VCaP (cell line): ENCODE measurements at regions not wholly inside any gene's neighbourhood (a gene's known extent, or its start where the extent isn't known, plus 50 kb on each side); places are given as distances from the start of the nearest gene placed in this dataset.
"Not testable (repeated sequence)": the region's sequence is repeated elsewhere in the genome, so short reads cannot be mapped to it uniquely, and the experiment has no call there.

Experiments
- H3K27ac ChIP-seq: fragments of 450-650 bp; 2 replicates; pipeline ENCODE4 v1.5.1; 2017
- TF ChIP-seq, protein P1 (sequence below): fragments of 450-650 bp; conservative IDR thresholded peaks from 2 replicates; pipeline ENCODE4 v1.5.1; 2017; ENCODE audit warnings: mild to moderate bottlenecking, moderate library complexity

DNA sequence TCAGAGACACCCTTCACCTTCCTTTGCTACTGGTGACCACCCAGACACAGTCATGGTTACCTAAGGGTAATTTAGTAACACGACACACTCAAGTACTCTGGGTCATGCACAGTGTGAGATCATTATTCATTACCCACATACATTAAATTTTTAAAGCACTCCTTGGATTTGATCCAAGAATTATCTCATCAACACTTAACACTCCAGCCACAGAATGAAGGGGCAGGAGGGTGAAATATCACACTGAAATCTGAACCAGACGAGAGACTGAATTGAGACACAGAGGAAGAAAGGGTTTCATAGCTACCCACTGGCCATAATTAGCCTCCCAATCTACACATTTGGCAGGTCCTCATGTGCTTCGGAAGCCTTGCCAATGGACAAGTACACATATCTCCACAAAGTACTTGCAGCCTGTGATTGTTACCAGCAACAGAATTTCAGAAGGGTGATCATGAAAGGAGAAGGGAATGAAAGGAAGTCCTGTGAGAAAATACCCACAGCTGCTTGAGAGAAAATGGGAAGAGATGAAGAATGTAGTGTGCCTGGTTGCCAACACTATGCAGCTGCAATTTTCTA lies 189.3 kb downstream of the POLR1F start:
- TF ChIP-seq, protein P1, sequence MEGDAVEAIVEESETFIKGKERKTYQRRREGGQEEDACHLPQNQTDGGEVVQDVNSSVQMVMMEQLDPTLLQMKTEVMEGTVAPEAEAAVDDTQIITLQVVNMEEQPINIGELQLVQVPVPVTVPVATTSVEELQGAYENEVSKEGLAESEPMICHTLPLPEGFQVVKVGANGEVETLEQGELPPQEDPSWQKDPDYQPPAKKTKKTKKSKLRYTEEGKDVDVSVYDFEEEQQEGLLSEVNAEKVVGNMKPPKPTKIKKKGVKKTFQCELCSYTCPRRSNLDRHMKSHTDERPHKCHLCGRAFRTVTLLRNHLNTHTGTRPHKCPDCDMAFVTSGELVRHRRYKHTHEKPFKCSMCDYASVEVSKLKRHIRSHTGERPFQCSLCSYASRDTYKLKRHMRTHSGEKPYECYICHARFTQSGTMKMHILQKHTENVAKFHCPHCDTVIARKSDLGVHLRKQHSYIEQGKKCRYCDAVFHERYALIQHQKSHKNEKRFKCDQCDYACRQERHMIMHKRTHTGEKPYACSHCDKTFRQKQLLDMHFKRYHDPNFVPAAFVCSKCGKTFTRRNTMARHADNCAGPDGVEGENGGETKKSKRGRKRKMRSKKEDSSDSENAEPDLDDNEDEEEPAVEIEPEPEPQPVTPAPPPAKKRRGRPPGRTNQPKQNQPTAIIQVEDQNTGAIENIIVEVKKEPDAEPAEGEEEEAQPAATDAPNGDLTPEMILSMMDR = no peak
- no peak overlapping the region for H3K27ac ChIP-seq

DNA sequence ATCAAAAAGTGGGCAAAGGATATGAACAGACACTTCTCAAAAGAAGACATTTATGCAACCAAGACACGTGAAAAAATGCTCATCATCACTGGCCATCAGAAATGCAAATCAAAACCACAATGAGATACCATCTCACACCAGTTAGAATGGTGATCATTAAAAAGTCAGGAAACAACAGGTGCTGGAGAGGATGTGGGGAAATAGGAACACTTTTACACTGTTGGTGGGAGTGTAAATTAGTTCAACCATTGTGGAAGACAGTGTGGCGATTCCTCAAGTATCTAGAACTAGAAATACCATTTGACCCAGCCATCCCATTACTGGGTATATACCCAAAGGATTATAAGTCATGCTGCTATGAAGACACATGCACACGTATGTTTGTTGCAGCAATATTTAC lies 191.3 kb downstream of the POLR1F start:
- H3K27ac ChIP-seq = not testable (repeated sequence)

DNA sequence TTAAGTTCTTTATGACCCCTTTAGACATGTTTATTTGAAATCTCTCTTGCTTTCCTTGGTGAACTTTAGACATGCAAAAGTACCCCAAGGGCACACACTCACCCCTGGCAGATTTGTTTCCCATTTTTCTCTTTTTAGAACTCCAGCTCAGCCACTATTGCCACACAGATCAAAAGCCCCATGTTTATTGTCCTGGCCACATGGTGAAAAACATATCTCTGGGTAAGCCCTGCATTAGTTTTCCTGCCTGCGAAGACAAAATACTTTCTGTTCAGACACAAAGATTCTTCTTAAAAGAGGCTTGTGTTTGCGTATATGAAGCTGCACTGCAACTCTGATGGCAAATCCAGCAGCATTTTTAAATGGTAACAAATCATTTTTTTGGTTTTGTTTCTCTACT lies 200.0 kb downstream of the POLR1F start:
- TF ChIP-seq, protein P1 = no peak
- H3K27ac ChIP-seq = no peak overlapping the region

DNA sequence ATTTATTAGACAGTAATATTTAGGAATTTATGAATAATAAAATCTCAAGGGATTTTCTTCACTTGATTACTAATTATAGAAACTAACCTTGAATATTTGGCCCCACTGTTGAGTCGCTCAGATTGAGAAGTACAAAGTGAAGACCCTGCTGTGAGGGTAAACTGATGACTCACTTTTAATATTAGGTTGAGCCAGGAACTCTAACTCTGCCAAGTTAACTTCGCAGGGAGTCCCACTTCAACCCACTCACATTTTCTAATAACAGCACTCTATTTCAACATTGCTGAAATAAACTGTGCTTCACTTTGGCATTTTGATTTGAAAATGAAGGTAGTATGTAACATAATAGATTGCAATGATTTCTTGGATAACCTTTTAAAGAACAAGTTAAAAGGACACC lies 200.7 kb downstream of the POLR1F start:
- no peak overlapping the region for H3K27ac ChIP-seq
- TF ChIP-seq, protein P1 = no peak

GRCh38 chr7:19491821-19492452 lies 216.9 kb downstream of the POLR1F start:
- no peak overlapping the region for H3K27ac ChIP-seq
- TF ChIP-seq, protein P1 = peak; percentile 77

GRCh38 chr7:19491371-19491770 lies 217.5 kb downstream of the POLR1F start:
- H3K27ac ChIP-seq = no peak overlapping the region
- TF ChIP-seq, protein P1 = no peak

- TF ChIP-seq, protein P1 = no peak
- H3K27ac ChIP-seq = no peak overlapping the region
Measured at GRCh38 chr7:19489162-19489820, 219.5 kb downstream of the POLR1F start.

GRCh38 chr7:19488056-19488455 lies 220.8 kb downstream of the POLR1F start:
- TF ChIP-seq, protein P1 = no peak
- no peak overlapping the region for H3K27ac ChIP-seq
